ENCODE measurements at regions not wholly inside any gene's neighbourhood (a gene's known extent, or its start where the extent isn't known, plus 50 kb on each side); places are given as distances from the start of the nearest gene placed in this dataset.

DNA sequence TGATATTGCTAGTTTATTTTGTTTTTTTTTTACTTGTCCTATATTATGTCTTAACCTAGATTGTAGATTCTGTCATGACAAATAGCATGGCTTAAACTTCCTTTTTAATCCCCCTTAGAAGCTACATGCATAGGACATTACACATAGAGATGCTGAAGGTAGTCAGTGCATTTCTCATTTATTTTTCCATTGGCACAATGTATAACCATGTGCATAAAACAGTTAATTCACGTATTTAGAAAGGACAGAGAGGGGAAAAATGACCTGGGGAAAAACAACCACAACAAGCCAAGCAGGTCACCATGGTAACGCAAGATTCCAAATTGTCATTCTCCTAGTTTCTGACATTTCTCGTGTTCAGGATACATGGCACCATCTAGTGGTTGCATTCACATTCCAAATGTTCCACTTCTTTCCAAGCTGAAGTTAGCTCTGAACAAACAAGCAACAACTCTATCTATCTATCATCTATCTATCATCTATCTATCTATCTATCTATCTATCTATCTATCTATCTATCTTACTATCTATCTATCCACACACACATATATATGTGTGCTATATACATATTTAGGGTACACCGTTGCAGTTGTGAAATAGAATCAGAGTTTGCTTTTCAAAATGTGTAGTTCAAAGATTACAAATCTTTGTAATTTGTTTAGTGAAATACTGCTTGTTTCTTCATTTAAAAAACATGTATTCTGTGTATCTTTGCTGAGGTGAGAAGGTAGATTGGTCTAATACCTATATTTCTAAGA lies 487.2 kb upstream of the ST8SIA4 start:
- no peaks in the 10 kb centered on the region for H3K27me3 ChIP-seq (ENCODE audit: control insufficient read depth, insufficient read depth, low read length)
- no peaks in the 10 kb centered on the region for H3K4me1 ChIP-seq (ENCODE audit: control insufficient read depth in 2 of 3, insufficient read depth in 2 of 3, low read depth in 1 of 3, low read length in 3 of 3)
- no peak overlapping the region for H3K9ac ChIP-seq (ENCODE audit: low read length in 3 of 3)
- H3K4me3 ChIP-seq (ENCODE audit: low read length in 3 of 3), result no peak overlapping the region
- TF ChIP-seq, protein P1, sequence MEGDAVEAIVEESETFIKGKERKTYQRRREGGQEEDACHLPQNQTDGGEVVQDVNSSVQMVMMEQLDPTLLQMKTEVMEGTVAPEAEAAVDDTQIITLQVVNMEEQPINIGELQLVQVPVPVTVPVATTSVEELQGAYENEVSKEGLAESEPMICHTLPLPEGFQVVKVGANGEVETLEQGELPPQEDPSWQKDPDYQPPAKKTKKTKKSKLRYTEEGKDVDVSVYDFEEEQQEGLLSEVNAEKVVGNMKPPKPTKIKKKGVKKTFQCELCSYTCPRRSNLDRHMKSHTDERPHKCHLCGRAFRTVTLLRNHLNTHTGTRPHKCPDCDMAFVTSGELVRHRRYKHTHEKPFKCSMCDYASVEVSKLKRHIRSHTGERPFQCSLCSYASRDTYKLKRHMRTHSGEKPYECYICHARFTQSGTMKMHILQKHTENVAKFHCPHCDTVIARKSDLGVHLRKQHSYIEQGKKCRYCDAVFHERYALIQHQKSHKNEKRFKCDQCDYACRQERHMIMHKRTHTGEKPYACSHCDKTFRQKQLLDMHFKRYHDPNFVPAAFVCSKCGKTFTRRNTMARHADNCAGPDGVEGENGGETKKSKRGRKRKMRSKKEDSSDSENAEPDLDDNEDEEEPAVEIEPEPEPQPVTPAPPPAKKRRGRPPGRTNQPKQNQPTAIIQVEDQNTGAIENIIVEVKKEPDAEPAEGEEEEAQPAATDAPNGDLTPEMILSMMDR (IDR thresholded peaks at IDR 0.05; ENCODE audit: borderline replicate concordance, extremely low read depth, insufficient read depth), result peak; percentile 48
- FAIRE-seq (no peak), DNase-seq (peak in 4 of 5 donors; percentile 33 to 83 (median 66))
- H3K36me3 ChIP-seq (ENCODE audit: control insufficient read depth in 2 of 3, insufficient read depth in 3 of 3, low read length in 3 of 3), result no peaks in the 10 kb centered on the region
- no peaks in the 10 kb centered on the region for H3K9me3 ChIP-seq (ENCODE audit: control insufficient read depth in 2 of 3, insufficient read depth in 1 of 3, low read length in 3 of 3)
- no peak overlapping the region for H3K27ac ChIP-seq (ENCODE audit: low read depth in 2 of 2, low read length in 2 of 2)
- intact Hi-C loops (cut with DNase I), result no loop called here

DNA sequence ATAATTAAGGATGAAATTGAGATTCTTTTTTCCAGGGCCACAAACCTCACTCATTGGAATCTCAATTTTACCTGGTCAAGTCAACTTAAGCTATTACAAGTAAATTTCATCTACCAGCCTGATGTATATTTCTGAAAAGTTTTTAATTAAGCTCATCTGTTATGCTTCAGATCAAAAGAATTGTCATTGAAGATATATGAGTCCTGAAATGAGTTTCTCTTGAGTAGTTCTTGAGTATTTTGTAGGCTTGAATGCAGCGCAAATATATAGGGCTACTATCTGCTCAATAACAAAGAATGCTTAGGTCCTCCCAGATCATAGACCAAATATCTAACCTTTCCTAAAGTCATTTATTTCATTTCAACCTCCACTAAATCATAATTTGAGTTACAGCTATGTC lies 482.2 kb upstream of the ST8SIA4 start:
- Histone ChIP-seq H3K36me3 (ENCODE audit: control insufficient read depth in 2 of 3, insufficient read depth in 3 of 3, low read length in 3 of 3) (no peaks in the 10 kb centered on the region), H3K4me1 (ENCODE audit: control insufficient read depth in 2 of 3, insufficient read depth in 2 of 3, low read depth in 1 of 3, low read length in 3 of 3) (no peaks in the 10 kb centered on the region), H3K27ac (ENCODE audit: low read depth in 2 of 2, low read length in 2 of 2) (no peak overlapping the region), H3K9me3 (ENCODE audit: control insufficient read depth in 2 of 3, insufficient read depth in 1 of 3, low read length in 3 of 3) (no peaks in the 10 kb centered on the region), H3K4me3 (ENCODE audit: low read length in 3 of 3) (no peak overlapping the region), H3K27me3 (ENCODE audit: control insufficient read depth, insufficient read depth, low read length) (no peaks in the 10 kb centered on the region), H3K9ac (ENCODE audit: low read length in 3 of 3) (no peak overlapping the region)
- intact Hi-C loops (cut with DNase I), result no loop called here
- DNase-seq (peak in 2 of 5 donors; percentile 65), FAIRE-seq (no peak)
- TF ChIP-seq, protein P1 (IDR thresholded peaks at IDR 0.05; ENCODE audit: borderline replicate concordance, extremely low read depth, insufficient read depth), result no peak

DNA sequence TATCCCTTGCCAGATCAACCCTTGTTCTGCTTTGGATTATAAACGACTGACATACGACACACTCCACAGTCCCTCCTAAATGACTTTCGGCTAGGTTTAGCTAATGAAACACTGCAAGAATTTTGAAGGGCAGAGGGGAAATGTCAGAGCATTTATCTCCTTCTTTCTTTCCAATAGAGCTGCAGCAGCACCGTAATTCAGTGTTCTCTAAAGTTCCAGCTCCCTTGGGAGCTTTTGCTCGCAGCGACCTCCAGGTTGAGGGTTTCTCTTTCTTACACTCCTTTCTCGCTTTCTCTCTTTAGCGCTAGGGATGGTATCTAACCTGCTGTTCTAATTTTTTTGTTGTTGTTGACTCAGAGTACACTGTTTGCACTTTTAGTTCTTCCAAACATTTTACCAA lies 467.1 kb upstream of the ST8SIA4 start:
- intact Hi-C loops (cut with DNase I), result no loop called here
- Histone ChIP-seq H3K4me1 (ENCODE audit: control insufficient read depth in 2 of 3, insufficient read depth in 2 of 3, low read depth in 1 of 3, low read length in 3 of 3) (no peaks in the 10 kb centered on the region), H3K9ac (ENCODE audit: low read length in 3 of 3) (no peak overlapping the region), H3K27me3 (ENCODE audit: control insufficient read depth, insufficient read depth, low read length) (no peaks in the 10 kb centered on the region), H3K9me3 (ENCODE audit: control insufficient read depth in 2 of 3, insufficient read depth in 1 of 3, low read length in 3 of 3) (no peaks in the 10 kb centered on the region), H3K4me3 (ENCODE audit: low read length in 3 of 3) (peak overlapping the region in 2 of 3 donors; percentile 2 to 3), H3K27ac (ENCODE audit: low read depth in 2 of 2, low read length in 2 of 2) (no peak overlapping the region), H3K36me3 (ENCODE audit: control insufficient read depth in 2 of 3, insufficient read depth in 3 of 3, low read length in 3 of 3) (no peaks in the 10 kb centered on the region)
- DNase-seq, result peak in 2 of 5 donors; percentile 26 to 44
- no peak for FAIRE-seq
- TF ChIP-seq, protein P1 (IDR thresholded peaks at IDR 0.05; ENCODE audit: borderline replicate concordance, extremely low read depth, insufficient read depth), result no peak
